ENCODE measurements at regions not wholly inside any gene's neighbourhood (a gene's known extent, or its start where the extent isn't known, plus 50 kb on each side); places are given as distances from the start of the nearest gene placed in this dataset.

DNA sequence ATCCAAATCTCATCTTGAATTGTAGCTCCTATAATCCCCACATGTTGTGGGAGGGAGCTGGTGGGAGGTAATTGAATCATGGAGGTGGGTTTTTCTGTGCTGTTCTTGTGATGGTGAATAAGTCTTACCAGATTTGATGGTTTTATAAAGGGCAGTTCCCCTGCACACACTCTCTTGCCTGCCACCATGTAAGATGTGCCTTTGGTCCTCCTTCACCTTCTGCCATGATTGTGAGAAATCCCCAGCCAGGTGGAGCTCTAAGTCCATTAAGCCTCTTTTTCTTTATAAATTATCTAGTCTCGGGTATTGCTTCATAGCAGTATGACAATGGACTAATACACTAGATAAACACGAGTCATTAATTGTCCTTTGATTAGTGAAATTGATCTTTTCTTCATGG is 214.5 kb upstream of the CFAP20DC start:
- TF ChIP-seq POLR2AphosphoS5 (IDR thresholded peaks at IDR 0.05) (no peak), POLR2A (IDR thresholded peaks at IDR 0.05) (no peak)
- TF ChIP-seq, protein P1, sequence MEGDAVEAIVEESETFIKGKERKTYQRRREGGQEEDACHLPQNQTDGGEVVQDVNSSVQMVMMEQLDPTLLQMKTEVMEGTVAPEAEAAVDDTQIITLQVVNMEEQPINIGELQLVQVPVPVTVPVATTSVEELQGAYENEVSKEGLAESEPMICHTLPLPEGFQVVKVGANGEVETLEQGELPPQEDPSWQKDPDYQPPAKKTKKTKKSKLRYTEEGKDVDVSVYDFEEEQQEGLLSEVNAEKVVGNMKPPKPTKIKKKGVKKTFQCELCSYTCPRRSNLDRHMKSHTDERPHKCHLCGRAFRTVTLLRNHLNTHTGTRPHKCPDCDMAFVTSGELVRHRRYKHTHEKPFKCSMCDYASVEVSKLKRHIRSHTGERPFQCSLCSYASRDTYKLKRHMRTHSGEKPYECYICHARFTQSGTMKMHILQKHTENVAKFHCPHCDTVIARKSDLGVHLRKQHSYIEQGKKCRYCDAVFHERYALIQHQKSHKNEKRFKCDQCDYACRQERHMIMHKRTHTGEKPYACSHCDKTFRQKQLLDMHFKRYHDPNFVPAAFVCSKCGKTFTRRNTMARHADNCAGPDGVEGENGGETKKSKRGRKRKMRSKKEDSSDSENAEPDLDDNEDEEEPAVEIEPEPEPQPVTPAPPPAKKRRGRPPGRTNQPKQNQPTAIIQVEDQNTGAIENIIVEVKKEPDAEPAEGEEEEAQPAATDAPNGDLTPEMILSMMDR (IDR thresholded peaks at IDR 0.05): no peak
